ENCODE measurements at regions not wholly inside any gene's neighbourhood (a gene's known extent, or its start where the extent isn't known, plus 50 kb on each side); places are given as distances from the start of the nearest gene placed in this dataset.

DNA sequence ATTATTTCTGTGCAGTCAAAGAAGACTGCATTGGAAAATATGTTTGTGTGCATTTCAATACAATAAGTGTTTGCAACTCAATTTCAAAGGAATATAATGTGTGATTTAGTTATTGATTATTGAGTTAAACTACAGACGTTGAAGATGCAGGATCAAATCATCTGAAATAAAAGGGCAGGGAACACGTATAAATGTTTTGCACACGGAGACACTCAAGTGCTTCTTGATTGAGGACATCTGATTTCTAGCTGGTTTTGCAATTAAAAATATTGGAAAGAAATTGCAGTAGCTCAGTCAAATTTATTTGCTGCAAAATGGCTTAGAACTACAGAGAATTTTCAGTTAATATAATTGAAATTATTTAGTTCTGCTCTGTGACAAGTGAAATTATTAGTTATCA lies 412.7 kb downstream of the UTRN start:
- 90% methylated on average over 3 of the region's 3 CpGs for WGBS
- no peak for DNase-seq (ENCODE audit: extremely low spot score)
- no peaks in the 10 kb centered on the region for H3K4me1 ChIP-seq (ENCODE audit: insufficient read depth)
- H3K4me3 ChIP-seq (ENCODE audit: low read depth, low read length), result no peak overlapping the region
- H3K27ac ChIP-seq (ENCODE audit: low read depth), result no peak overlapping the region
- H3K36me3 ChIP-seq (ENCODE audit: insufficient read depth), result no peaks in the 10 kb centered on the region

DNA sequence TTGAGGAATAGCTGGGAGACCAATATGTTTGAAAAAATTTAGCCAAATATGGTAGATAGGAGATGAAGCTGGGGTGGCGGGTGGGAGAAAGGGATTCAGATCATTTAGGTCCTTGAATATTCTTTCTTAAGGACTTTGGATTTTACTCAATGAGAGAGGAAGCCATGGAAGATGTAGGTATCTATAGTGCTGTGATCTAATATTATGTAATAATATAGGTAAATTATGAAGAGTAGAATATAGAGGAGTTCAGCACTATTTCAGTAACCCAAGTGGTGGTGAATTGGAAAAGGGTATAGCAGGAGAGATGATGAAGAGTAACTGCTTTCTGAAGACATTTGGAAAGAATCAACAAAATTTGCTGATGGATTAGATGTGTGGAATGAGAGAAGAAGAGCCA lies 417.6 kb downstream of the UTRN start:
- Histone ChIP-seq H3K27ac (ENCODE audit: low read depth) (no peak overlapping the region), H3K4me1 (ENCODE audit: insufficient read depth) (no peaks in the 10 kb centered on the region), H3K36me3 (ENCODE audit: insufficient read depth) (no peaks in the 10 kb centered on the region), H3K4me3 (ENCODE audit: low read depth, low read length) (no peak overlapping the region)
- DNase-seq (ENCODE audit: extremely low spot score), result no peak
- 98% methylated on average over 1 of the region's 1 CpG for WGBS

DNA sequence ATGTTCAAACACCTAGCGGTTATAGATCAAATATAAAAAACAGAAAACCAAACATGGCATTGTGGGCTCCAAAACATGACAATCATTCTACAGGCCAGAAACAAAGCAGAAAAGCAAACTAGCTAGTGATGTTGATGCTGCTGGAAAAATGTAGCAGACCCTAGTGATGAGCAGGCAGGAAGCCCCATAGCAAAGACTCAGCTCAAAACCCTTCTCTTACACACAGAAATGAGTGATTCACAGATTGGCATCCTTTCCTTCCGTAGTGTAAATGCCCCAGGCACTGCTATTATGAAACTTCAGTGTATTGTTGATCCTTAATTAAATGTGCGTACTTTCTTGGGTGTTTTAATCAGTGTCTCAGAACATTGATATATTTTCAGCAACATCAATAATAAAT lies 425.1 kb downstream of the UTRN start:
- Histone ChIP-seq H3K36me3 (ENCODE audit: insufficient read depth) (no peaks in the 10 kb centered on the region), H3K4me1 (ENCODE audit: insufficient read depth) (no peaks in the 10 kb centered on the region), H3K27ac (ENCODE audit: low read depth) (no peak overlapping the region), H3K4me3 (ENCODE audit: low read depth, low read length) (no peak overlapping the region)
- DNase-seq (ENCODE audit: extremely low spot score), result no peak
- 90% methylated on average over 3 of the region's 3 CpGs for WGBS

DNA sequence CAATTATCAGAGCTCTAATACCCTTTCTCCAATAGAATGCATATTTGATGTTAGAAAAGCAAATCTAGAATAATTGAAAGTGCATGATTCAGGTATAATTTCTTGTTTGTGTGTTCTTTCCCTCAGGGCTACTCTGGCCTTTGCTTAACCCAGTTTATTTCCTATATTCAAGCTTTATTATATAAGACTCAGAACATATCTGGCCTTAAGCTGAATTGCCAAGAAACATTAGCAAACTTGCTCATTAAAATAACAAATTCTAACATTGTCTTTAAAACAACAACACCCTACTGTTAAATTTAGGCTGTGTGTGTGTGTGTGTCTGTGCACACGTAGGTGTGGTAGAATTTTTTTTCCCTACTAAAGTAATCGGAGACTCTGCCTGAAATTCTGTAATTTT lies 426.5 kb downstream of the UTRN start:
- 96% methylated on average over 2 of the region's 2 CpGs for WGBS
- Histone ChIP-seq H3K36me3 (ENCODE audit: insufficient read depth) (no peaks in the 10 kb centered on the region), H3K4me1 (ENCODE audit: insufficient read depth) (no peaks in the 10 kb centered on the region), H3K4me3 (ENCODE audit: low read depth, low read length) (no peak overlapping the region), H3K27ac (ENCODE audit: low read depth) (no peak overlapping the region)
- no peak for DNase-seq (ENCODE audit: extremely low spot score)

DNA sequence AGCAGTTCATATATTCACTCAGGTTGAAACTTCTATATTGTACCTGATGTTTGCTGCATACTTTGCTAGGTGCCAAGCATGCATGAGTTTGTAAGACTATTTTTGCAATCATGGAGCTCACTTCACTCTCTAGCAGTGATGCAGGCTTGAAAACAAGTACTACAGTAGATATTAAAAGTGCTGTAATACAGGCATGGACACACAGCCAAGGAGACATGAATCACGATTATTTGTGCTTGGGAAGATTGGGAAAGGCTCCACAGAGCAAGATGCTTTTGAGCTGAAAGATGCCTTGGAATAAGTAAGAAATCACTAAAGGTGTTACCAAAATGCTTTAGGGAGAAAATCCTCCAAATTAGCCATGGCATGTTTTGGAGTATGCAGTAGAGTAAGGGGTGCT lies 427.4 kb downstream of the UTRN start:
- Histone ChIP-seq H3K36me3 (ENCODE audit: insufficient read depth) (no peaks in the 10 kb centered on the region), H3K4me1 (ENCODE audit: insufficient read depth) (no peaks in the 10 kb centered on the region), H3K4me3 (ENCODE audit: low read depth, low read length) (no peak overlapping the region), H3K27ac (ENCODE audit: low read depth) (no peak overlapping the region)
- WGBS, result 45% methylated on average over 1 of the region's 1 CpG
- DNase-seq (ENCODE audit: extremely low spot score), result no peak

DNA sequence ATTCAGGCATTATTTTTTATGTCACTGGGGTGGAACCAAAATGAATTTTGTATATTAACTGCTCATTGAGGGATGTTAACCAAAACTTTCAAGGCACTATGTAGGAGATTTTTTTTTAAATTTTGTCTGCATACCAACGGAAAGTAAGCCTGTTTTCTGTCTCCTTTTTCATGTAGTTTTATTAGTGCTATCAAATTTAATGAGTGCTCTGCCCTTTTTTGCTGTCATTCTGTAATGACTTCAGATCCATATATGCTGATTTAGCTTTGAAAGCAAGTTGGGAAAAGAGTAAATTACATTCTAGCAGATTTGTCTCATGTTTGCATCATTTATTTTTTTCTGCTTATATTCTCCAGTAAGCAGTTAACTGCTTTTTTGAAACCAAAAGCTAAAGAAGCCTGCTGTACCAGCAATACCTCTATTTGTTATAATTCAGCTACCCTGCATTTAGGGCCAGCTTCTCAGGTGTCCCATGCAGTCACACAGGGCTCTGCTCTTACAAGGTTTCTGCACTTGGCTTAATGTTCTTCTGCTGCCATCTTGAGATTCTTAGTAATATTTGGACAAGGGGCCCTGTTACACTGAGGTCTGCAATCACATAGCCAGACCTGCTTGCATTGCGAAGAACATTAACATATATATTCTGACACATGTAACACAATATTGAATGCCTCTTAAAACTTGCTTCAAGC lies 429.0 kb downstream of the UTRN start:
- DNase-seq (ENCODE audit: extremely low spot score), result no peak
- Histone ChIP-seq H3K4me3 (ENCODE audit: low read depth, low read length) (no peak overlapping the region), H3K36me3 (ENCODE audit: insufficient read depth) (no peaks in the 10 kb centered on the region), H3K27ac (ENCODE audit: low read depth) (no peak overlapping the region), H3K4me1 (ENCODE audit: insufficient read depth) (no peaks in the 10 kb centered on the region)
- WGBS, result 73% methylated on average over 2 of the region's 2 CpGs

DNA sequence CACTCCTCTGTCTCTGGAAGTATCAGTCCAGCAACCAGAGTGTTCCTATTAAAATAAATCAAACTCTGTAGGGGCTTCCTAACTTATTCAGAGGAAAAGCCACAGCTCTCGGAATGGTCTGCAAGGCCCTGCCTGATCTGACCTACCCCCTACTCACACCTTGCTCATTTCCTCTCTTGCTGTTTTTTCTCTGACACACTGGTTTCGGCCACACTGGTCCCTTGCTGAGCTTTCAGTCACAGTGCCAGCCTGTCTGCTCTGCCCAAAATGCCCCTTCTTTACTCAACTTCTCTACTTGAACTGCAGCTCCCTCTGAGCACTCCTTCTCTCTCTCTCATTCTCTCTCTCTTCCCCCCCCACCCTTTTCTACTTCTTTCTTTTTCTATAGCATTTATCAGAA lies 430.2 kb downstream of the UTRN start:
- DNase-seq (ENCODE audit: extremely low spot score), result no peak
- no peak overlapping the region for H3K27ac ChIP-seq (ENCODE audit: low read depth)
- H3K4me3 ChIP-seq (ENCODE audit: low read depth, low read length), result no peak overlapping the region
- no peaks in the 10 kb centered on the region for H3K36me3 ChIP-seq (ENCODE audit: insufficient read depth)
- H3K4me1 ChIP-seq (ENCODE audit: insufficient read depth), result no peaks in the 10 kb centered on the region
- 94% methylated on average over 2 of the region's 2 CpGs for WGBS

DNA sequence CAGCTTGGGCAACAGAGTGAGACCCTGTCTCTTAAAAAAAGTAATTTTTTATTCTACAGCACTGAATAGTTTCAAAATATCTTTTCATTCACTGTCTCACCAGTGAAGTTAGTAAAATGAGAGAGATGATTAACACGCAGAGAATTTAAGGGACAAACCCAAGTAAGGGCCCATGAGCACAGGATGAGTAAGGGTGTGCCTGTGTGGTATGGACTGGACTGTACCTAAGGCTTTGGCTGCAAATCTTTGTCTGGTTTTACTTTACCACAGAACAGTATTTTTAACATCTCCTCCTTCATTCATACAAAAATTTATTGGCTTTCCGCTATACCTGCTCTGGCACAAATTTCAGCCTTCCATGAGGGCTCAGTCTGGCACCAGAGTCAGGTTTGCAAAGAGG lies 433.3 kb downstream of the UTRN start:
- Histone ChIP-seq H3K4me3 (ENCODE audit: low read depth, low read length) (no peak overlapping the region), H3K4me1 (ENCODE audit: insufficient read depth) (no peaks in the 10 kb centered on the region), H3K36me3 (ENCODE audit: insufficient read depth) (no peaks in the 10 kb centered on the region), H3K27ac (ENCODE audit: low read depth) (no peak overlapping the region)
- DNase-seq (ENCODE audit: extremely low spot score), result no peak
- 97% methylated on average over 2 of the region's 2 CpGs for WGBS

DNA sequence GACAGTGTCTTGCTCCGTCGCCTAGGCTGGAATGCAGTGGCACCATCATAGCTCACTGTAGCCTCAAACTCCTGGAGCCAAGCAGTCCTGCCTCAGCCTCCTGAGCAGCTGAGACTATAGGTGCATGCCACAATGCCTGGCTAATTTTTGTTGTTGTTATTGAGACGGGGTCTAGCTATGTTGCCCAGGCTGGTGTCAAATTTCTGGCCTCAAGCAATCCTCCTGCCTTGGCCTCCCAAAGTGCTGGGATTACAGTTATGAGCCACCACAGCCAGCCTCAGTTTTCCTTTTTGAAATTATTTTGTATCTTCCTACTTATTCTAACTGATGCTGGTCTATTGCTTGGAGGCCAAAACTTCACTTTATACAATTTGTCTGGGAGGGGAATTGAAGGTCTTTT lies 436.1 kb downstream of the UTRN start:
- DNase-seq (ENCODE audit: extremely low spot score), result no peak
- WGBS, result 94% methylated on average over 3 of the region's 3 CpGs
- H3K36me3 ChIP-seq (ENCODE audit: insufficient read depth), result peaks cover 2% of the 10 kb centered on the region
- no peak overlapping the region for H3K27ac ChIP-seq (ENCODE audit: low read depth)
- no peak overlapping the region for H3K4me3 ChIP-seq (ENCODE audit: low read depth, low read length)
- H3K4me1 ChIP-seq (ENCODE audit: insufficient read depth), result no peaks in the 10 kb centered on the region

DNA sequence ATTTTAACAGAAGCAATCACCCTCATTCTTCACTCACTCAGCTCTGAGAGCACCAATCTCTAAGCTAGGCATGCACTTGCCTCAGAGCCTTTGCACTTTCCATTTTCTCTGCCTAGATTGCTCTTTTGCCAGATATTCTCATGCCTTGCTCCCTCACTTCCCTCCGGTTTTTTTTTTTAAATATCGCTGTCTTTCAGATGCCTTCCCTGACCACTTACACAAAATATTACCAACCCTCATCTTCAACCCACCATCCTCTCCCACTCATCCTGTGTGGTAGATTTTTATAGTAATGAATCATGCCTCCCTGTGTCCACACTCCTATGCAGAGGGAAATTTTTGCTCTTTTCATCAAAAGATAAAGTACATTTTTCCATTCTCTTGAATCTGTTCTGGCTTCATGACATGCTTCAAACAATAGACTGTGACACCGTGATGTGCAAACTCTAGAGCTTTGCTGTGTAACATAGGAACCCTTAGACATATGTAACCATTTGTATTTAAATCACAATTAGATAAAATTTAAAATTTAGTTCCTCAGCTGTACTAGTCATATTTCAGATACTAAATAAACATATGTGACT lies 437.1 kb downstream of the UTRN start:
- no peak overlapping the region for H3K27ac ChIP-seq (ENCODE audit: low read depth)
- H3K4me1 ChIP-seq (ENCODE audit: insufficient read depth), result no peaks in the 10 kb centered on the region
- WGBS, result 94% methylated on average over 3 of the region's 3 CpGs
- no peak for DNase-seq (ENCODE audit: extremely low spot score)
- H3K4me3 ChIP-seq (ENCODE audit: low read depth, low read length), result no peak overlapping the region
- H3K36me3 ChIP-seq (ENCODE audit: insufficient read depth), result peaks cover 2% of the 10 kb centered on the region

DNA sequence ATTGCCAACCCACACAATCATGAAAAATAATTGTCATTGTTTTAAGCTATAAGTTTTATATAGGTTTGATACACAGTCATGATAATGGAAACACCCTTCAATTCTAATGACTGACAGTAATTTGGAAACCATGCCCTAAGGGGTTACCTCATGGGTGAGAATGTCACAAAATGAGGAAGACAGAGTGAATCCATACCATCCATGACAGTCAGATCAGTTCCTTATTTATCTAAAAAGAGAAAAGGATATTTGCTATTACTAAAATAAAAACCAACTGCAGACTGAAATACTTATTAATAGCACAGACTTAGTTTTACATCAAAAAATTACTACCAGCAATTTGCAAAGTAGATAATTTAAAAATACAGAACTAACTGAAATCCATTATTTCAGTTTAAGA lies 437.8 kb downstream of the UTRN start:
- Histone ChIP-seq H3K27ac (ENCODE audit: low read depth) (no peak overlapping the region), H3K4me1 (ENCODE audit: insufficient read depth) (no peaks in the 10 kb centered on the region), H3K36me3 (ENCODE audit: insufficient read depth) (peaks cover 2% of the 10 kb centered on the region), H3K4me3 (ENCODE audit: low read depth, low read length) (no peak overlapping the region)
- DNase-seq (ENCODE audit: extremely low spot score), result no peak

DNA sequence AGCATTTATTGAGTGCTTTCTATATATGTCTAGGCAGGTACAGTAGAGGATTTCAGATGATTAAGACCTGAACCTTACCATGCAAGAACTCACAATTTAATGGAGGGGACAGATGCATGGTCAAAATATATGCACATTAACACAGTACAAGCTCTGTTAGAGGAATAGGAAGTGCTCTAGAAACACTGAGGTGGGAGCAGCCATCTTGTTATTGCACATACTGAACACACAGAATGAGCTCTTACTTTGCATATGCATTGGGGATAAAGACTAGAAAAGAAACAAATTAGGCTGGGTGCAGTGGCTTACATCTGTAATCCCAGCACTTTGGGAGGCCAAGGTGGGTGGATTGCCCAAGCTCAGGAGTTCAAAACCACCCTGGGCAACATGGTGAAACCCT lies 438.3 kb downstream of the UTRN start:
- H3K27ac ChIP-seq (ENCODE audit: low read depth), result no peak overlapping the region
- no peak overlapping the region for H3K4me3 ChIP-seq (ENCODE audit: low read depth, low read length)
- H3K36me3 ChIP-seq (ENCODE audit: insufficient read depth), result peaks cover 2% of the 10 kb centered on the region
- H3K4me1 ChIP-seq (ENCODE audit: insufficient read depth), result no peaks in the 10 kb centered on the region
- DNase-seq (ENCODE audit: extremely low spot score), result no peak

DNA sequence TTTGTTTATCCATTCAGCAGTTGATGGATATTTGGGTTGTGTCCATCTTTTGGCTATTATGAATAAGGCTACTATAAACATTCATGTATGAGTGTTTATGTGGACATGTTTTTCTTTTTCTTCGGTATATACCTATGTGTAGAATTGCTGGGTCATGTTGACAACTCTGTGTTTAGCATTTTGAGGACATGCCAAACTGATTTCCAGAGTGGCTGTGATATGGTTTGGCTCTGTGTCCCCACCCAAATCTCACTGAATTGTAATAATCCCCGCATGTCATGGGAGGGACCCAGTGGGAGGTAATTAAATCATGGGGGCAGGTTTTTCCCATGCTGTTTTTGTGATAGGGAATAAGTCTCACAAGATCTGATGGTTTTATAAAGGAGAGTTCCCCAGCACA lies 439.7 kb downstream of the UTRN start:
- no peak for DNase-seq (ENCODE audit: extremely low spot score)
- WGBS, result 81% methylated on average over 2 of the region's 2 CpGs
- peaks cover 2% of the 10 kb centered on the region for H3K36me3 ChIP-seq (ENCODE audit: insufficient read depth)

DNA sequence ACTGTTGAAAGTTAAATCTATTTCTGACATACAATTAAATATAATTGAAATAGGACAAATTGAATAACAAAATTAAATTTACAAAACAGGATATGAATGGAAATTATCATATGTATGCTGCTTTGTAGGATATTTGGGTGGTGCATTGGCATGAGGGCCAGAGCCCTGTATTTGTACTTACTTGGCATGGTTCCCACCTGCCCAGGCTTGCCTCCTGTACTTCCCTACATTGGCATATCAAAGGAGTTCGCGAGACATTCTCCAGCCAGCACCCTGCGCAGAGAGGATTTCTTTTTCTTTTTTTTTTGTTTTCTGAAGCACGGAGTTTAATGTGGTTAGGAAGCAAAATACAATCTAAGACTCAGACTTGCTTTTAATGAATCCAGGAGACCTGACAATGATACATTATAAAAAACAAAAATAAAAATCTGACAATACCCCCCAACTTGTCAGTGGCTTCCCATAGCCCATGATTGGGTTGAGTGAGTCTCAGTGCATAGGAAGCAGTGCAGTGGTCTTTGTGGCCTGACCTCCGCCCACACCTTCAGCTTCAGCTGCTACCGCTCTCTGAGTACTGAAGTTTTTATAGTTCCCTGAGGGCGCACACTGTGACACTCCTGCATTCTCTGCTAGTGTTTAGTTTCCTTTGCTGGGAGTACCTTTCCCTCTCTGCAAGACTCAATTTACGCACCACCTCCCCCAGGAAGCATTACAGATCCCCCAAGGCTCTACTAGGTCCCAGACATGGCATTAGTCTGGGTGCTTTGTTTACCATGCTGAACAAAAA lies 440.8 kb downstream of the UTRN start:
- Histone ChIP-seq H3K27ac (ENCODE audit: low read depth) (no peak overlapping the region), H3K4me3 (ENCODE audit: low read depth, low read length) (no peak overlapping the region), H3K36me3 (ENCODE audit: insufficient read depth) (peaks cover 2% of the 10 kb centered on the region), H3K4me1 (ENCODE audit: insufficient read depth) (no peaks in the 10 kb centered on the region)
- WGBS, result 76% methylated on average over 8 of the region's 8 CpGs
- DNase-seq (ENCODE audit: extremely low spot score), result no peak

More for the DNA sequence above, 439.7 kb downstream of the UTRN start:
- no peak overlapping the region for H3K27ac ChIP-seq (ENCODE audit: low read depth)
- no peak overlapping the region for H3K4me3 ChIP-seq (ENCODE audit: low read depth, low read length)
- no peaks in the 10 kb centered on the region for H3K4me1 ChIP-seq (ENCODE audit: insufficient read depth)
